ENCODE measurements at regions not wholly inside any gene's neighbourhood (a gene's known extent, or its start where the extent isn't known, plus 50 kb on each side); places are given as distances from the start of the nearest gene placed in this dataset.

GRCh38 chr9:7854763-7855162, 55.2 kb upstream of the DMAC1 start:
- no peak for DNase-seq

Data from DMS79 (cell line).